K562 (cell line): ENCODE measurements at regions not wholly inside any gene's neighbourhood (a gene's known extent, or its start where the extent isn't known, plus 50 kb on each side); places are given as distances from the start of the nearest gene placed in this dataset.
A peak's percentile ranks its signal among the peaks of the same experiment; 100 is the strongest.

Experiments
- FOXM1 ChIP-seq, 2 experiments: fragments of 450-650 bp in 1 of 2; sonication (generic) in 1 of 2; formaldehyde crosslinking in 1 of 2; IDR thresholded peaks; 2 replicates each; pipeline versions ENCODE4 v1.6.1 to v1.9.0; 2017 to 2022; ENCODE audit warnings: low read depth in 2 of 2, mild to moderate bottlenecking in 2 of 2, missing genetic modification reagents in 1 of 2, moderate library complexity in 1 of 2
- GTF2F1 ChIP-seq: IDR thresholded peaks from 2 replicates; pipeline ENCODE4 v1.6.1; 2011; ENCODE audit warnings: low read depth, low read length, improper control_type of control experiment
- ZNF384 ChIP-seq: IDR thresholded peaks from 2 replicates; pipeline ENCODE4 v1.6.1; 2012; ENCODE audit warnings: low read depth, low read length, improper control_type of control experiment

DNA sequence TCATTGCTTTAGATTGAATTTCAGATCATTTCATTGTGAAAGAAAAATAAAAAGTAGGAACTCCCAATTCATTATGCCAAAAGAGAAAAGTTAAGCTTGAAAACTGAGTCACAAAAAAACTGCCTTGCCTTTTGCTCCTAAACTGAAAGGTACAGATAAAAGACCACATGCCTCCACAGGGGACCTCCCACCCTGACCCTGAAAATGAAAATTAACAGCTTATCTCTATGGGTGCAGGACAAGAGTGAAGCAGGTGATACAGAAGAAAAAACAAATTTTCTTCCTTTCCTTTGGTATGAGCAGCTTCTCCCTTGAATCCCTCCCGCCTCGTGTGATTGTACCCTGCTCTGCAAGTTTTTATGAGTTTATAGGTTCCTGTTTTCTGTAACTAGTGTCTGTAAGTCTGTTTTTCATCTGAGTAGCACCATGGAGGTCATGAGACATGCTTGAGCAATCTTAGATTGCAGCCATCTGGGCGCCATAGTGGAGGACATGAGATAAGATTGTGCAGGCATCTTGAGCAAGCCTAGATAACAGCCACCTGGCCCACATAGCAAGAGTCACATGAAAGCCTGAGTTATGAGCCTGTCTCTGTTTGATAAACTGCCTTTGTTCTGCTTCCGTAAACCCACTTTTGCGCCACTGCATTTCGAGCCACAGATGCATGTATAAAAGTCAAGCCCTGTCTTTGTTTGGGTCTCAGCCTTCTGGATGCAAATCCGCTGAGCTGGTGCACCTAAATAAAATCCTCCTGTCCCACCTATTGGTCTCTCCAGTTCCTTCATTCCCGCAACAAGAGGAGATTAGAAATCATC, 56.2 kb upstream of the DYNC1I2 start (continued):
- TF ChIP-seq GTF2F1 (no peak), ZNF384 (no peak), FOXM1 (IDR thresholded peaks at IDR 0.05; ENCODE audit: low read depth) (peak; percentile 90), FOXM1 (CRISPR knock-in tag; IDR thresholded peaks at IDR 0.05; ENCODE audit: low read depth) (no peak)
